Gastrocnemius medialis (tissue), 4 donors: ENCODE measurements at regions not wholly inside any gene's neighbourhood (a gene's known extent, or its start where the extent isn't known, plus 50 kb on each side); places are given as distances from the start of the nearest gene placed in this dataset.
A peak's percentile ranks its signal among the peaks of the same experiment; 100 is the strongest.

Source experiments
- ATAC-seq, 2 donors: fragments of 150-250 bp; one replicate each; pipeline ENCODE4 v1.9.1; 2016
- DNase-seq, 2 donors: peaks; one replicate each; pipeline ENCODE4 v3.0.0-alpha.2; 2019
- H3K27ac ChIP-seq, 4 donors: fragments of 200-600 bp; sonication (generic); 1 replicate in 1 of 4; 2 replicates in 3 of 4; pipeline ENCODE4 v1.5.1; 2016 to 2018; ENCODE audit warnings: mild to moderate bottlenecking in 2 of 4, moderate library complexity in 1 of 4
- H3K27me3 ChIP-seq, 3 donors: fragments of 200-600 bp; sonication (generic) in 2 of 3; 1 replicate in 1 of 3; 2 replicates in 2 of 3; pipeline versions ENCODE4 v1.5.1 to v1.6.0; 2016 to 2019; ENCODE audit warnings: mild to moderate bottlenecking in 1 of 3, moderate library complexity in 1 of 3
- H3K36me3 ChIP-seq, 2 donors: fragments of 200-600 bp; sonication (generic) in 1 of 2; one replicate each; pipeline ENCODE4 v1.5.1; 2017 to 2018
- H3K4me1 ChIP-seq, 2 donors: fragments of 200-600 bp; sonication (generic) in 1 of 2; one replicate each; pipeline ENCODE4 v1.5.1; 2016 to 2017; ENCODE audit warnings: mild to moderate bottlenecking in 2 of 2
- H3K4me3 ChIP-seq, 4 donors: fragments of 200-600 bp; sonication (generic) in 3 of 4; 1 replicate in 1 of 4; 2 replicates in 3 of 4; pipeline ENCODE4 v1.5.1; 2016 to 2019; ENCODE audit warnings: mild to moderate bottlenecking in 2 of 4
- H3K9me3 ChIP-seq, 3 donors: fragments of 200-600 bp; sonication (generic) in 2 of 3; 1 replicate in 1 of 3; 2 replicates in 2 of 3; pipeline ENCODE4 v1.5.1; 2016 to 2019
- POLR2A ChIP-seq, 2 donors: fragments of 450-650 bp; IDR thresholded peaks; one replicate each; pipeline ENCODE4 v1.6.1; 2017; ENCODE audit warnings: antibody characterized with exemption in 2 of 2, mild to moderate bottlenecking in 2 of 2, moderate library complexity in 2 of 2
- in situ Hi-C, 4 donors: fragments of 200-750 bp; cut with MboI; loops; one replicate each; pipeline versions ENCODE4 v1.15.0 to v1.8.0; 2017; ENCODE audit warnings: low sequenced_read_pairs in 4 of 4
- intact Hi-C: fragments of 100-400 bp; cut with DNase I; formaldehyde crosslinking; loops from one replicate; pipeline ENCODE4 v1.15.1; 2023; ENCODE audit warnings: low total_unique reads
- TF ChIP-seq, protein P1 (sequence below), 5 experiments: fragments of 450-650 bp in 3 of 5; fragments of 200-600 bp in 2 of 5; sonication (generic) in 2 of 5; IDR thresholded peaks in 4 of 5; conservative IDR thresholded peaks in 1 of 5; 1 replicate in 4 of 5; 2 replicates in 1 of 5; pipeline ENCODE4 v1.5.1; 2016 to 2019; ENCODE audit warnings: antibody characterized with exemption in 5 of 5, mild to moderate bottlenecking in 3 of 5, moderate library complexity in 3 of 5

DNA sequence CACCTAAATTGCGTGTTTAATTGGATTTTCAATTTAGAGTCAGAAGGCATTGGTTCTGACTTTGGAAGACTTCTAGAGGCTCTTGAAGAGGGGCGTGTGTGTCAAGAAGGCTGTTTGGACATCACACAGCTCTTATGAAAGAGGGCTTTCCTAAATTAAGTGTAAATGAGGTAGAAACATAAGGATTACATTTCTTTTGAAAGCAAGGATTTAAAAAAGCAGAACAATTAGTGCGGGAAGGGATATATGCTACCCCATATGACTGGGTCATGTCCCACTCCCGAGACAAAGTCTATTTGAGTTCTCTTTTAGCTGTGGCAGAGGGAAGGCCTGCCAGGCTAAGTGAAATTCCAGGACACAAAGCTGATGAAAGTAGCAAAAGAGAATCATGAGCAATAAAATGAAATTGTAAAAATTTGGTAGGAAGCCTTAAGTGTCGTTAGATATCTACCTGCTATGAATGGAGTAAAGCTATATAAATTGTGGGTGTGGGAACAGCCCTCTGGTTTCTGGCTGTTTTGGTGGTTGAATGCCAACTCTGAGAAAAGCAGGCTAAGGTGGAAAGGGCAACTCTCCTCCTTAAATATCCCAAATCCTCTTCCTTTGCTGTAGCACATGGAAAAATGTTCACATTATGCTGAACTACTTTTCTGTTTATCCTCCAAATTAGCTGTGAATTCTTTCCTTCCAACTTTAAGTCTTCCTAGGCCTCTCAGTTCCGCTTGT, 100.6 kb upstream of the TSC22D2 start:
- intact Hi-C loops, result no loop called here
- no peaks in the 10 kb centered on the region for H3K9me3 ChIP-seq
- H3K27ac ChIP-seq, result no peak overlapping the region
- no peaks in the 10 kb centered on the region for H3K4me1 ChIP-seq
- DNase-seq, result no peak
- in situ Hi-C loops, result no loop called here
- no peak overlapping the region for H3K4me3 ChIP-seq
- H3K36me3 ChIP-seq, result no peaks in the 10 kb centered on the region
- TF ChIP-seq POLR2A (IDR thresholded peaks at IDR 0.05), result no peak
- TF ChIP-seq, protein P1, sequence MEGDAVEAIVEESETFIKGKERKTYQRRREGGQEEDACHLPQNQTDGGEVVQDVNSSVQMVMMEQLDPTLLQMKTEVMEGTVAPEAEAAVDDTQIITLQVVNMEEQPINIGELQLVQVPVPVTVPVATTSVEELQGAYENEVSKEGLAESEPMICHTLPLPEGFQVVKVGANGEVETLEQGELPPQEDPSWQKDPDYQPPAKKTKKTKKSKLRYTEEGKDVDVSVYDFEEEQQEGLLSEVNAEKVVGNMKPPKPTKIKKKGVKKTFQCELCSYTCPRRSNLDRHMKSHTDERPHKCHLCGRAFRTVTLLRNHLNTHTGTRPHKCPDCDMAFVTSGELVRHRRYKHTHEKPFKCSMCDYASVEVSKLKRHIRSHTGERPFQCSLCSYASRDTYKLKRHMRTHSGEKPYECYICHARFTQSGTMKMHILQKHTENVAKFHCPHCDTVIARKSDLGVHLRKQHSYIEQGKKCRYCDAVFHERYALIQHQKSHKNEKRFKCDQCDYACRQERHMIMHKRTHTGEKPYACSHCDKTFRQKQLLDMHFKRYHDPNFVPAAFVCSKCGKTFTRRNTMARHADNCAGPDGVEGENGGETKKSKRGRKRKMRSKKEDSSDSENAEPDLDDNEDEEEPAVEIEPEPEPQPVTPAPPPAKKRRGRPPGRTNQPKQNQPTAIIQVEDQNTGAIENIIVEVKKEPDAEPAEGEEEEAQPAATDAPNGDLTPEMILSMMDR (IDR thresholded peaks at IDR 0.05 in 4 of 5, conservative IDR thresholded peaks at IDR 0.05 in 1 of 5), result no peak
- ATAC-seq, result no peak
- no peaks in the 10 kb centered on the region for H3K27me3 ChIP-seq

GRCh38 chr3:150306906-150307305, 101.2 kb upstream of the TSC22D2 start:
- TF ChIP-seq, protein P1 (IDR thresholded peaks at IDR 0.05 in 4 of 5, conservative IDR thresholded peaks at IDR 0.05 in 1 of 5), result no peak
- TF ChIP-seq POLR2A (IDR thresholded peaks at IDR 0.05), result no peak
- Histone ChIP-seq H3K27ac (no peak overlapping the region), H3K4me1 (no peaks in the 10 kb centered on the region), H3K9me3 (no peaks in the 10 kb centered on the region), H3K4me3 (no peak overlapping the region), H3K27me3 (no peaks in the 10 kb centered on the region), H3K36me3 (no peaks in the 10 kb centered on the region)
- intact Hi-C loops, result no loop called here
- in situ Hi-C loops, result no loop called here
- DNase-seq, result no peak
- no peak for ATAC-seq

DNA sequence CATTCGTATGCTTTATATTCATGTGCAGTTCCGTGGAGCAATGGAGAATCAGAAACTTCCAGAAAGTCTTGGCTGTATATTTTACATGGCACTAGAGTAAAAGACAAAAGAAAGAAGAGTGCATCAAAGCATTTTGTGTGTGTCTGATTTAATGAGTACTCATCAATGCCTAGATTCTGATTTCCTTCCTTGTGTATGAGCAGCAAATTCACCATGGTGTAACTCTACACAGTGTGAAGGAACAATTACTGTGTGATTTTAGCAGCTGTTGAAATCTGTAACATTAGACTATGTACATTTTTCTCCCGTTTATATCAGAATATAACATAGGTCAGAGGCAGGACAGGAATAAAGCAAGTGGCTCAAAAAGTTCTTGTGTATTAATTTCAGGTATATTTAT, 102.0 kb upstream of the TSC22D2 start:
- DNase-seq (no peak), ATAC-seq (no peak)
- intact Hi-C loops, result no loop called here
- Histone ChIP-seq H3K27ac (no peak overlapping the region), H3K4me1 (no peaks in the 10 kb centered on the region), H3K27me3 (no peaks in the 10 kb centered on the region), H3K4me3 (no peak overlapping the region), H3K36me3 (no peaks in the 10 kb centered on the region), H3K9me3 (no peaks in the 10 kb centered on the region)
- TF ChIP-seq, protein P1 (IDR thresholded peaks at IDR 0.05 in 4 of 5, conservative IDR thresholded peaks at IDR 0.05 in 1 of 5), result no peak
- no peak for TF ChIP-seq POLR2A (IDR thresholded peaks at IDR 0.05)
- in situ Hi-C loops, result no loop called here

- ATAC-seq (no peak), DNase-seq (no peak)
- Histone ChIP-seq H3K4me1 (no peaks in the 10 kb centered on the region), H3K9me3 (no peaks in the 10 kb centered on the region), H3K4me3 (no peak overlapping the region), H3K27ac (no peak overlapping the region), H3K27me3 (no peaks in the 10 kb centered on the region), H3K36me3 (no peaks in the 10 kb centered on the region)
- intact Hi-C loops, result no loop called here
- in situ Hi-C loops, result no loop called here
- TF ChIP-seq, protein P1 (IDR thresholded peaks at IDR 0.05 in 4 of 5, conservative IDR thresholded peaks at IDR 0.05 in 1 of 5), result peak in 1 of 5 experiments; percentile 37
- no peak for TF ChIP-seq POLR2A (IDR thresholded peaks at IDR 0.05)
Observed at GRCh38 chr3:150303768-150304167, 104.3 kb upstream of the TSC22D2 start.

- Histone ChIP-seq H3K36me3 (no peaks in the 10 kb centered on the region), H3K27ac (no peak overlapping the region), H3K4me3 (no peak overlapping the region), H3K9me3 (no peaks in the 10 kb centered on the region), H3K27me3 (no peaks in the 10 kb centered on the region), H3K4me1 (no peaks in the 10 kb centered on the region)
- no peak for TF ChIP-seq POLR2A (IDR thresholded peaks at IDR 0.05)
- TF ChIP-seq, protein P1 (IDR thresholded peaks at IDR 0.05 in 4 of 5, conservative IDR thresholded peaks at IDR 0.05 in 1 of 5), result no peak
- ATAC-seq (no peak), DNase-seq (no peak)
- in situ Hi-C loops, result no loop called here
- intact Hi-C loops, result no loop called here
Observed at GRCh38 chr3:150302246-150302645, 105.9 kb upstream of the TSC22D2 start.
